Smooth muscle cell of the brain vasculature (primary cell): ENCODE measurements at regions not wholly inside any gene's neighbourhood (a gene's known extent, or its start where the extent isn't known, plus 50 kb on each side); places are given as distances from the start of the nearest gene placed in this dataset.

Experiments
- DNase-seq: peaks from one replicate; pipeline ENCODE4 v3.0.0-alpha.2; 2012; ENCODE audit warnings: low read depth, low spot score

DNA sequence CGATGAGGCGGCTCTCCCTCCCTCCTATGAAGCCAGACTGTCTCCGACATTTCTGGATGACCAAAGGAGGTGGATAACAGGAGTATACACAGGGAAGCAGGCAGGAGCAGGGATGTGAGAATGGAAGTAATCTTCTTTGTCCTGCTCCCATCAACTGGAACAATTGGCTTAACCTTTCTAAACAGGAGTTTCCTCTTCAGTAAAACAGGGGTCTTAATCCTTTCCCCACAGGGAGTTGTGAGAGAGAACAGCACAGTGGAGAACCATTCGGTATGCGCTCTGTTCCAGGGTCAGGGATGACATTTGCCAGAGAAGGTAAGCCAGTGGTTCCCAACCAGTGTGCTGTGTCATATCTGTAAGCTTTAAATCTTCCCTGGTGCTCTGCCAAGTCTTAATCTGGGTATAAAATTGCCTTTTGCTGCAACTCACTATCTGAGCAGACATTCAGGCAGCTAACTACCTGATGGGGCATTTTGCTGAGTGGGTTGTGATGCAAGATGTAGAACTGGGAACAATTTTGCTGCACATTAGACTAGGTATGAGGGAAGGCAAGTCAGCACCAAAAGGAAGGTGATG is 294.8 kb upstream of the KIF2A start:
- no peak for DNase-seq

DNA sequence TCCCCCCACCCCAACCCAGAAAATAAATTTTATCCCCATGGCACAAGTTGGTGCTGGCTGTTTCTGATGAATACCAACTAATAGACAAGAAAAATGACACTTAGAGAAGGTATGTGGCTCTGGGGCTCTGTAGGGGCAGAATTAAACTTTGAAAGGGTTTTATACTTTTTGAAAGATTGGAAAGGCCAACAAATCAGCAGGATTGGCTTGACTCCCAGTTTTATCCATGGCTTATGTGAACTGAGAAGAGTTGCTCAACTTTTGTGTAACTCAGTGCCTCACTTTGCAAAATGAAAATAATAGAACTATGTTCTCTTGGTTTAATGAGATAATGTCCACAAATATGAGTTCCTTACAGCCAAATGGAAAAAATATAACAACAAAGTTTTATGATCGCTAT is 288.9 kb upstream of the KIF2A start:
- no peak for DNase-seq

- DNase-seq = no peak
Measured at GRCh38 chr5:62029303-62029702, 276.7 kb upstream of the KIF2A start.

GRCh38 chr5:62030326-62030725 is 275.7 kb upstream of the KIF2A start:
- no peak for DNase-seq

DNA sequence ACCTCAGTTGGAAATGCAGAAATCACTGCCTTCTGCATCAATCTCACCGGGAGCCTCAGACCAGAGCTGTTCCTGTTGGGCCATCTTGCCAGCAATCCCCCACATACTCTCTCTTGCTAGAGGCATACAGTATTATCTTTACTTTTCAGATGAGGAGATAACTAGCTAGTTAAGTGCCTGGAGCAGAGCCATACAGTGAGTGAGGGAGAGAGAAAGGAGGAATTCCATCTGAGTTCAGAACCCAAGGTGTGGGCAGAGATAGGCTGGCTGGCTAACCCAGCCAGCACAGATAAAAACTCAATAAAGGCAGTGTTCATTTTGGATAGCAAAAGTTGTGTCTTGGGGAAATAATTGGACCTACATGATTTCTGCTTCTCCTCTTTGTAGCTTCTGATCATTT is 268.0 kb upstream of the KIF2A start:
- DNase-seq = no peak

- DNase-seq = no peak
Measured at GRCh38 chr5:62041156-62041756, 264.8 kb upstream of the KIF2A start.

- no peak for DNase-seq
Measured at GRCh38 chr5:62042007-62042406, 264.0 kb upstream of the KIF2A start.

DNA sequence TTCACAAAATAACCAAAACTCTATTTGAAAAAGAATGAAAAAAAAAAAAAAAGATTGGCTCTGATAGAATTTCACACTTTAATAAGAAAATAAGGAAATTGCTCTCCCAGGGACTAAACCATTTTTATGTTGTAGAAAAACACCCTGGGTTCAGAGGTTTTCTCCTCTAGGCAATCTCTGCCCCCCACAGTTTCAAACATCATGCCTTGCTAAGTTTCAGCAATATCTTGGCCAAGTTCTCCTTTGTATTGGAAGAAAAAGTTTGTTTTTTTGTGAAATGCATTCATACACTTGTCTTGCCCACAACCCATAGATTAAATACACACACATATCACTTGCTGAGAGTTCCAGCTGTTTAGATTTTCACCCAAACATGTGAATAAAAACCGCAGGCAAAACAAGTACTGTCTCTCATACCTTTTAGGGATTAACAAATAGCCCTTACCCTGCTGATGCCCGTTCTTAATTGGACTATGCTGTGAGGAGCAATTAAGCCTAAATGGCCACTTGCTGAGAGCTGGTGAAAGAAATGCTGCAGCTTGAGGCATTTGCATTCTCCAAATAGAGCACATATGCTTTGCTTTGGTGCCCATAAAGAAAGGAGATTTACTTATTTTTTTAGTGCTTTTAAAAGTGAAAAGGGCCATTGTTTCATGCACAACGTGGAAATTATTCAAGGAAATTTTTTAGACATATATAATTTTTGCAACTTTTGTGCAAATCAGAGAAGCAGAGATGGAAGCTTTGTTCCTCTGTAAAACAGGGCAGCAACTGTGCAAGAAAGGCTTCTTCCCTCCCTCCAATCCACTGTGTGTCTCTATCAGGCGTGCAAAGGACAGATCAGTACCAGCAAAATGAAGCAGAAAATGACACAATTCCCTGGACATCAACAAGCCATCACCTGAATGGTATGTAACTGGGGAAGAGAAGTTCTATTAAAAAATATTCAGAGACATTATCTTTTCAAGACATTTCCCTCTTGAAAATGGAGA is 262.4 kb upstream of the KIF2A start:
- no peak for DNase-seq

DNA sequence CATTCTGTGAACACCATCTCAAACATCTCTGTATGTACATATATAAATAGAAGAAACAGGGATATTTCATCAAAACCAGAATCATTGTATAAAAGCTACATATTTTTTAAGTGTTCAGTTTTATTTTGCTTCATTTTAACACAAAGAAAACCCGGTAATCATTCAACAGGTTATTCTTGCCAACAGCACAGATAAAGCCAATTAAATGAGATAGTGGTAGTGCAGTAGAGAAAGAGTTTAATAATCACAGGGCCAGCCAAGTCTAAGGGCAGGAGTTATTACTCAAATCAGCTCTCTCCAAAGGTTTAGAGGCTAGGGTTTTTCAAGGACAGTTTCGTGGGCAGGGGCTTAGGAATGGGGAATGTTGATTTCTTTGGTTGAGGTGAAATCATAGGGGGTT is 261.0 kb upstream of the KIF2A start:
- DNase-seq = no peak

GRCh38 chr5:62046191-62046590 is 259.8 kb upstream of the KIF2A start:
- DNase-seq = no peak

- DNase-seq = no peak
Measured at GRCh38 chr5:62051747-62052146, 254.3 kb upstream of the KIF2A start.

DNA sequence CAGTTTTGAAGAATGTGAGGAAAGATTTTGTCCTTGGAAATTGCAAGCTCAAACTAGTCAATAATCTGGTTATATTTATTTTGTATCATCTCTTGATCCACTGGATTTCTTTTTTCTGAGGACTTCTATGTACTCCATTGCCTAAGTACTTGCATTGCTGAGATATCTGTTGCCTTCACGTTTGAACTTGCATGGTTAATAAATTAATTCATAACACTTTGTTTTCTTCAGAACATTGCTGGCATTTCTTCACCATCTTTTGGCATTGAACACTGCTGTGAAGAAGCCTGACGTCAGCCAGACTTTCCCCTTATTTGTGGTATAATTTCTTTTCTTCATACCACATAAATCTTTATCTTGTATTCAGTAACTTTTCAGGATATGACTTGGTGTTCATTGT is 246.0 kb upstream of the KIF2A start:
- DNase-seq = no peak

GRCh38 chr5:62065050-62065449 is 241.0 kb upstream of the KIF2A start:
- DNase-seq = no peak

- DNase-seq = no peak
Measured at GRCh38 chr5:62066761-62067277, 239.2 kb upstream of the KIF2A start.

- no peak for DNase-seq
Measured at GRCh38 chr5:62068554-62068953, 237.5 kb upstream of the KIF2A start.

DNA sequence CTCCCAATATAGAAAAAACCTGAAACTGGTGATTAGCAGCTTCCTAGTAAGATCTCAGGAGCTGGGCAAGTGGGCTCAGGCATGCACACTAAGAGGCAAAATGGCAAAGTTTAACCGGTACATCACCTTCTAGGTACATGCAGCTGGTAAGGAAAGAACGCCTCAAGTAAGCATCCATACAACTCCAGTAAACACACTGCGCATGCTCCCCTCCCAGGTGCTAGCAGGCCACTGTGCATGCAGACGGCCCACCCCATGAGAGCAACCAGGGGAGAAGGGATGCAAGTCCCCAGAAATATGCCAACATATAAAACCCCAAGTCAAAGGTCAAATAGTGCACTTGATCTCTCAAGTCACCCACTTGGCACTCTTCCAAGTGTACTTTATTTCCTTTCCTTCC is 228.6 kb upstream of the KIF2A start:
- DNase-seq = no peak

DNA sequence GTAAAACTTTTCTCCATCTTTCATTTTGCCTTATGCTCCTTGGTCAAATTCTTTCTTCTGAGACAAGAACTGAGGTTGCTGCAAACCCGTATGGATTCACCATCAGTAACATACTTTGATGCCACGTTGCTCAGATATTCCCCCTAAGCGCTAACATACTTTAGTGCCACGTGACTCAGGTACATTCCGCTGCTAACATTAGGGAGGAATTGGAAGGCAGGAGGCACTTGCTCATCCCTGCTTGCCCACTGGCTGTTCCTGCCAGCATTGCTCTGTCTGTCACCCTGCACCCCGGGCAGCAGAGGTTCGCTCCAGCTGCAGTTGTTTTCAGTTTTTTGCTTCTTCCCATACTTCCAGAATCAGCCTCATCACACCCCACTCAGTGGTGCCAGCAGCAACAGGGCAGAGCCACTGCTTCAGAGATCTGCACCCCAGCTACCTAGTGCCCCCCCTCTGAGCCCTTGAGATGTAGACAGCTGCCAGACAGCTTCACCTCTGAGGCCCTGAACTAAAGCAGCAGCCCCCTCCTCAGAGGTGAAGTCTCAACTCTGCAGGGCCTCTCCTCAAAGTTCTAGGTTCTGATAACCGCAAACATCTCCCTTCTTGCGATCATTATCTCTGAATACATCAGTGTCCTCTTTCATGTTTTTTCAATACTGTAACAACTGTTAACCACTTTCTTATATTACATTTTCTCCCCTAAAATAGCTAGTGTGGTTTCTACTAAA is 228.0 kb upstream of the KIF2A start:
- DNase-seq = no peak

GRCh38 chr5:62082370-62082801 is 223.6 kb upstream of the KIF2A start:
- DNase-seq = no peak

DNA sequence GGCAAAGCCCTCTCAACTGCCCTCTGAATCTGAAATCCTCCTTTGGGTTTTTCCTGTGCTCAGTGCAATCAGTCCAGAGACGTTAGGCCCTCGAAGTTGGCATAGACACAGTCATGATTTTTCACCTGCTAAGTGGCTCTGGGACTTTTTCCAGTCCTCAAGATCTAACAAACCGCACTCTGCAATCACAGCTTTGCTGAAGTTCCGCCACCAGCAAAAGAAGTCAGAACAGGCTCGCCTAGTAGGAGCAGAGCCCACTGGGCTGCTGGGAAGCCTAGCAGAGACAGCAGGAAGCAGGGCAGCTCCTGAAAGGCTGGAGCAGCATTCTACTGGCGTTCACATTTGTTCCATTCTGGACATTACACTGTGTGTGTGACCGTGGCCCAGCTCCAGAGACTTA is 222.8 kb upstream of the KIF2A start:
- no peak for DNase-seq

DNA sequence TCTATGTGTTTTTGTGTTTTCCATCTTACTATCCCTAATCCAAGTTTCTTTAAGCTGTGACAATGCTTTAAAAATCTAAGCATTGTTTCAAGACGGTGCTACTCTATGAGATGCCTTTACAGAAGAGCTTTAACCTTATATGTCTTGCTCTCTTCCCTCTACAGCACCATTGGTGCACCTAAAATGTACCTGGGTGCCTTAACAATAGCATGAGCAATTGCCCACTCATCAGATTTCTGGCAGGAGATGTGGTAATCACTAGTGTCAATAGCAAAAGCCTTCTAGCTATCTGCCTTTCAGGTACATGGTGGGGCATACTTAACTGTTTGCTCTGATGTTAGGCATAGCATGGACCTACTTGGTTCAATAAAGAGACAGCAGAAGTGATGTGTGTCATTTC is 222.3 kb upstream of the KIF2A start:
- DNase-seq = no peak

DNA sequence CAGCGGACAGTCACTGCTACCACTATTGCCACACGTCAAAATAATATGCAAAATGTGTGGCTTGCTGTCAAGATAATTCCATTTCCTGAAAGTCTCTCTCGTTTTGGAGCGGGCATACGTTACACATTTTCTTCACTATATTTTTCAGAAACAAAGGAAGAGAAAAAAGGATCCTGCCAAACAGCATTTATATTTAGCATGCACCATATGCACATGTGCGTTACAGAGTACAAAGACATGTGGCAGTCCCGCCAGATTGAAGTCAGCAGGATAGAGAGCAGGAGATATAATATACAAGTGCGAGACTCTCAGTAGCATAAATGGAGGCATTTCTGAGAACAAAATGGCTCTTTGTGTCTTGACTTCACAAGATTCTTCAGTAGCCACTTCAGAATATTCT is 221.6 kb upstream of the KIF2A start:
- no peak for DNase-seq

- no peak for DNase-seq
Measured at GRCh38 chr5:62090953-62091352, 215.1 kb upstream of the KIF2A start.
